GM13977 (cell line): ENCODE measurements at regions not wholly inside any gene's neighbourhood (a gene's known extent, or its start where the extent isn't known, plus 50 kb on each side); places are given as distances from the start of the nearest gene placed in this dataset.

Experiments
- DNase-seq: peaks from one replicate; pipeline ENCODE4 v3.0.0; 2012; ENCODE audit warnings: low spot score
- CTCF ChIP-seq: IDR thresholded peaks from 2 replicates; pipeline ENCODE4 v1.5.1; 2012; ENCODE audit warnings: mild to moderate bottlenecking, control low read depth; ENCODE audit not compliant: insufficient read depth; ENCODE audit errors: extremely low read depth, missing control alignments
- in situ Hi-C: fragments of 300-500 bp; cut with MboI; formaldehyde crosslinking; loops from one replicate; pipeline ENCODE4 v1.12.0; 2022; ENCODE audit warnings: low sequenced_read_pairs, low pct_unique_long_range_greater_than_20kb, mixed read lengths, inconsistent platforms; ENCODE audit not compliant: unreplicated experiment

DNA sequence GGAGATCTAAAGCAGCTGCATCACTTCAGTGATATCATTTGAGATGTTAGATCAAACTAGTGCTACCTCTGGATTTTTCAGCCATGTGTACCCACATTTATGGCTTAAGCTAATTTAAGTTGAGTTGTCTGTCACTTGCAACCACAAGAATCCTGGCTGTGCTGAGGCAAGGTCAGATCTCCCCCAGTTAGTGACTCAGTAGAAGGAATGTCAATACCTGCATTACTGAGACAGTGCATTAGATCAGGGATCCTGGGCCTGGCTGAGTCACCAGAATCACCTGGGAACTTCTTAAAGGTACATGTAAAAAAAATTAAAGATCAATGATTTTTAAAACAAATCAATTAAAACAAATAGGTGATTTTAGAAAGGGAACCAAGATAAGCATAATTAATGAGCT is 84.6 kb upstream of the GRIN2B start:
- DNase-seq = no peak
- no peak for TF ChIP-seq CTCF
- in situ Hi-C loops = no loop called here

GRCh38 chr12:14068961-14069360 is 87.6 kb upstream of the GRIN2B start:
- no peak for DNase-seq
- TF ChIP-seq CTCF = no peak
- in situ Hi-C loops = no loop called here

DNA sequence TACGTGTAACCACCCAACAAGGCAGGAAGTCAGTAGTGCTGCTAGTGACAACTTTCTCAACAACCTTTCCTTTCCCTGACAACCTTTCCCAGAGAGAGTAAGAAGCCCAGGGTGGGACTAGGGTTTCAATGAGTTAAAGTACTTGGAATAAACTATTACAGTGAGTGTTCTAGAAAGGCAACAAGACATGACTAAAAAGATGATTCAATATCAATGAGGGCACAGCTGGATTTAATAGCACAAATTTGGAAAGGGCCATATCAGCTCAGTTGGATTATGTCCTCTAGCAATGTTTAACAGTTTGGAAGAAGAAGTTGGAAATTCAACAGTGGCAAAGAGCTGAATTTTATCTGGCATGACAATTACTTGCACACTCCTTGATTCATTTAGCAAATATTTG is 90.4 kb upstream of the GRIN2B start:
- TF ChIP-seq CTCF = no peak
- in situ Hi-C loops = no loop called here

GRCh38 chr12:14072987-14073386 is 91.6 kb upstream of the GRIN2B start:
- TF ChIP-seq CTCF = no peak
- in situ Hi-C loops = no loop called here
- no peak for DNase-seq

More for the DNA sequence above, 90.4 kb upstream of the GRIN2B start:
- DNase-seq = no peak

GRCh38 chr12:14075797-14076393 is 94.5 kb upstream of the GRIN2B start:
- TF ChIP-seq CTCF = no peak
- in situ Hi-C loops = no loop called here
- no peak for DNase-seq

DNA sequence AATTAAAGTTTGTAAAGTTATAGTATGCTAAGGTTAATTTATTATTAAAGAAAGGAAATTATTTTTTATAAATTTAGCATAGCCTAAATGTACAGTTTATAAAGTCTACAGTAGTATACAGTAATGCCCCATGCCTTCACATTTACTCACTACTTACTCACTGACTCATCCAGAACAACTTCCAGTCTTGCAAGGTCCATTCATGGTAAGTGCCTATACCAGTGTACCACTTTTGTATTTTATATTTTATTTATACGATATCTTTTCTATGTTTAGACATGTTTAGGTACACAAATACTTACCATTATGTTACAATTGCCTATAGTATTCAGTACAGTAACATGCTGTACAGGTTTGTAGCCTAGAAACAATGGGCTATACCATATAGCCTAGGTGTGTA is 95.1 kb upstream of the GRIN2B start:
- TF ChIP-seq CTCF = no peak
- no peak for DNase-seq
- in situ Hi-C loops = no loop called here

- no peak for DNase-seq
- in situ Hi-C loops = no loop called here
These were observed 105.4 kb upstream of the GRIN2B start for GRCh38 chr12:14086838-14087237.

More at GRCh38 chr12:14086838-14087237, 105.4 kb upstream of the GRIN2B start:
- TF ChIP-seq CTCF = no peak
